SK-N-SH (cell line): ENCODE measurements at regions not wholly inside any gene's neighbourhood (a gene's known extent, or its start where the extent isn't known, plus 50 kb on each side); places are given as distances from the start of the nearest gene placed in this dataset.
"Not testable (repeated sequence)": the region's sequence is repeated elsewhere in the genome, so short reads cannot be mapped to it uniquely, and the experiment has no call there.

ENCODE experiments used
- CTCF ChIA-PET: fragments of 300-600, 350-600 bp; formaldehyde crosslinking; extraction: SDS; loops from one replicate; lab custom pipeline; 2021; lab: Yijun Ruan, JAX
- POLR2A ChIA-PET: fragments of 350-600 bp; sonication (Branson Sonifier 250); formaldehyde crosslinking; extraction: SDS; loops from one replicate; lab custom pipeline; 2020; ENCODE audit warnings: antibody characterized with exemption, inconsistent platforms; lab: Yijun Ruan, JAX
- DNase-seq: peaks from one replicate; pipeline ENCODE4 v3.0.0; 2012
- H2AFZ ChIP-seq: fragments of 200-600 bp; sonication (generic); 2 replicates; pipeline ENCODE4 v1.8.1; 2016; ENCODE audit warnings: antibody characterized with exemption, mild to moderate bottlenecking, low read depth
- H3F3A ChIP-seq: fragments of 200-600 bp; sonication (generic); replicated peaks from 2 replicates; pipeline ENCODE3; 2016; ENCODE audit warnings: antibody characterized with exemption, mild to moderate bottlenecking; ENCODE audit not compliant: insufficient read depth
- H3K27ac ChIP-seq, 2 experiments: fragments of 200-500 bp in 1 of 2; fragments of 200-600 bp in 1 of 2; sonication (Bioruptor generic) in 1 of 2; sonication (generic), shearing (Covaris generic) in 1 of 2; 2 replicates each; pipeline versions ENCODE4 v1.5.1 to v1.6.1; 2014 to 2016; ENCODE audit warnings: low read depth in 2 of 2, inconsistent platforms in 1 of 2, low read length in 1 of 2, mild to moderate bottlenecking in 1 of 2, mixed read lengths in 1 of 2
- H3K27me3 ChIP-seq: fragments of 200-600 bp; sonication (generic), shearing (Covaris generic); 2 replicates; pipeline ENCODE4 v1.6.1; 2016; ENCODE audit warnings: mixed run types; ENCODE audit not compliant: insufficient read depth
- H3K36me3 ChIP-seq, 2 experiments: fragments of 200-500 bp in 1 of 2; fragments of 200-600 bp in 1 of 2; sonication (Bioruptor generic) in 1 of 2; sonication (generic) in 1 of 2; replicated peaks in 1 of 2; 2 replicates each; pipeline versions ENCODE3 to v1.5.1; 2014 to 2016; ENCODE audit warnings: low read length in 1 of 2, mild to moderate bottlenecking in 1 of 2; ENCODE audit not compliant: insufficient read depth in 2 of 2, control insufficient read depth in 1 of 2
- H3K4me1 ChIP-seq, 2 experiments: fragments of 200-500 bp in 1 of 2; fragments of 200-600 bp in 1 of 2; sonication (Bioruptor generic) in 1 of 2; sonication (generic), shearing (Covaris generic) in 1 of 2; 2 replicates each; pipeline versions ENCODE4 v1.5.1 to v1.6.1; 2014 to 2016; ENCODE audit warnings: low read depth in 1 of 2, low read length in 1 of 2, mixed run types in 1 of 2; ENCODE audit not compliant: insufficient read depth in 2 of 2, control insufficient read depth in 1 of 2
- H3K4me2 ChIP-seq: fragments of 200-600 bp; sonication (generic), shearing (Covaris generic); 2 replicates; pipeline ENCODE4 v1.6.1; 2017; ENCODE audit warnings: mixed run types
- H3K4me3 ChIP-seq, 2 experiments: fragments of 200-500 bp in 1 of 2; fragments of 200-600 bp in 1 of 2; sonication (Bioruptor generic) in 1 of 2; sonication (generic), shearing (Covaris generic) in 1 of 2; 2 replicates each; pipeline versions ENCODE4 v1.5.1 to v1.8.1; 2014 to 2016; ENCODE audit warnings: low read depth in 2 of 2, inconsistent platforms in 1 of 2, low read length in 1 of 2, mild to moderate bottlenecking in 1 of 2, mixed read lengths in 1 of 2, moderate library complexity in 1 of 2
- H3K79me2 ChIP-seq: fragments of 200-600 bp; sonication (generic); 2 replicates; pipeline ENCODE4 v1.8.1; 2017; ENCODE audit warnings: mild to moderate bottlenecking; ENCODE audit not compliant: insufficient read depth
- H3K9ac ChIP-seq: fragments of 200-600 bp; sonication (generic); 2 replicates; pipeline ENCODE4 v1.6.1; 2017; ENCODE audit warnings: mixed run types
- H3K9me2 ChIP-seq: fragments of 200-600 bp; sonication (generic); 2 replicates; pipeline ENCODE4 v1.6.1; 2017; ENCODE audit warnings: mixed run types
- H3K9me3 ChIP-seq: fragments of 200-600 bp; sonication (generic); 2 replicates; pipeline ENCODE4 v1.6.1; 2017; ENCODE audit warnings: mixed run types, mild to moderate bottlenecking, moderate library complexity
- H4K20me1 ChIP-seq: fragments of 200-600 bp; sonication (generic); 2 replicates; pipeline ENCODE4 v1.6.1; 2017; ENCODE audit warnings: mild to moderate bottlenecking, mixed run types; ENCODE audit not compliant: insufficient read depth
- CHD2 ChIP-seq: fragments of 150-350 bp; IDR thresholded peaks from 2 replicates; pipeline ENCODE4 v1.6.1; 2018; ENCODE audit warnings: low read length; ENCODE audit not compliant: partially characterized antibody
- ELF1 ChIP-seq: IDR thresholded peaks from 2 replicates; pipeline ENCODE4 v1.4.0; 2012
- FOSL2 ChIP-seq: IDR thresholded peaks from 2 replicates; pipeline ENCODE4 v1.4.0; 2012; ENCODE audit warnings: low read depth, mild to moderate bottlenecking, moderate library complexity, borderline replicate concordance
- FOXJ3 ChIP-seq: sonication (generic); formaldehyde crosslinking; IDR thresholded peaks from 2 replicates; pipeline ENCODE4 v1.5.1; 2020; ENCODE audit warnings: mild to moderate bottlenecking, missing genetic modification reagents
- GATA2 ChIP-seq: sonication (generic); formaldehyde crosslinking; IDR thresholded peaks from 2 replicates; pipeline ENCODE4 v1.5.0; 2020; ENCODE audit warnings: mild to moderate bottlenecking, missing genetic modification reagents
- MEF2A ChIP-seq: IDR thresholded peaks from 2 replicates; pipeline ENCODE4 v1.4.0; 2012; ENCODE audit warnings: low read depth, borderline replicate concordance
- RAD21 ChIP-seq: IDR thresholded peaks from 2 replicates; pipeline ENCODE4 v1.6.1; 2012; ENCODE audit warnings: mild to moderate bottlenecking, low read length
- TAF1 ChIP-seq: IDR thresholded peaks from 2 replicates; pipeline ENCODE4 v1.6.1; 2012; ENCODE audit warnings: low read depth, mild to moderate bottlenecking, low read length, moderate library complexity, borderline replicate concordance
- TCF12 ChIP-seq: IDR thresholded peaks from 2 replicates; pipeline ENCODE4 v1.4.0; 2012
- YY1 ChIP-seq: IDR thresholded peaks from 2 replicates; pipeline ENCODE4 v1.4.0; 2012; ENCODE audit warnings: low read depth, mild to moderate bottlenecking
- WGBS: methylation state at CpG from one replicate; pipeline ENCODE4 v1.1.6; 2017; ENCODE audit warnings: low lambda C conversion rate; 5-methylcytosine and 5-hydroxymethylcytosine counted together
- TF ChIP-seq, protein P1 (sequence below): fragments of 200-600 bp; sonication (generic); IDR thresholded peaks from 2 replicates; pipeline ENCODE4 v1.6.1; 2017; ENCODE audit warnings: antibody characterized with exemption, mild to moderate bottlenecking, moderate library complexity
- TF ChIP-seq, protein P2 (sequence below): IDR thresholded peaks from 2 replicates; pipeline ENCODE4 v1.4.0; 2012; ENCODE audit warnings: low read depth, borderline replicate concordance
- TF ChIP-seq, protein P3 (sequence below): IDR thresholded peaks from 2 replicates; pipeline ENCODE4 v1.4.0; 2012; ENCODE audit warnings: low read depth, borderline replicate concordance
- TF ChIP-seq, protein P4 (sequence below): IDR thresholded peaks from 2 replicates; pipeline ENCODE4 v1.4.0; 2012; ENCODE audit warnings: low read depth
- TF ChIP-seq, protein P5 (sequence below): IDR thresholded peaks from 2 replicates; pipeline ENCODE4 v1.6.1; 2012; ENCODE audit warnings: mild to moderate bottlenecking, low read depth, low read length, moderate library complexity

DNA sequence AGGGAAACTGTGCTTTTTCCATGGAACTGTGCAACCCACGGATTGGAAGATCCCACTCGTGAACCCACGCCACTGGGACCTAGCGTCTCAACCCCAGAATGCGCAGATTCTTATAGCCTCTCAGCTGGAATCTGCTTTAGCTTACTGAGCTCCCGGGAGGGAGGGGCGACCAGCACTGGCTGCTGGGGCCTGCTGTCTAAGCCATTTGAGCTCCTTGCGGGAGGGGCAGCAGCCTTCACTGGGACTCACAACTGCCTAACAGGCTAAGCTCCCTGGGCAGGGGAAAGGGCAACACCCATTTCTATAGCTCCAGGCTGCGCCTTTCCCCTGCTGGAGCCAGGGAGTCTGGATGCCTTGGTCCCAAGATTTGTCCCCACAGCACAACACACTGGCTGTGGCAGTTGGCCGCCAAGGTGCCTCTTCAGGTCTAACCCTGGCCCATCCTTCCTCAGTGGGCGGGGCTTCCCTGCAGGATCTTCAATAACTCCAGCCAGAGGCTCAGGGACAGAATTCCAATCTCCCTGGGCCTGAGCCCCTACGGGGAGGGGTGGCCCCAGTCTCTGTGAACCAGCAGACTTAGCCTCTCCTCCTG lies 451.7 kb upstream of the PITX2 start (continued):
- TF ChIP-seq FOXJ3 (CRISPR knock-in tag) = no peak
- TF ChIP-seq, protein P1, sequence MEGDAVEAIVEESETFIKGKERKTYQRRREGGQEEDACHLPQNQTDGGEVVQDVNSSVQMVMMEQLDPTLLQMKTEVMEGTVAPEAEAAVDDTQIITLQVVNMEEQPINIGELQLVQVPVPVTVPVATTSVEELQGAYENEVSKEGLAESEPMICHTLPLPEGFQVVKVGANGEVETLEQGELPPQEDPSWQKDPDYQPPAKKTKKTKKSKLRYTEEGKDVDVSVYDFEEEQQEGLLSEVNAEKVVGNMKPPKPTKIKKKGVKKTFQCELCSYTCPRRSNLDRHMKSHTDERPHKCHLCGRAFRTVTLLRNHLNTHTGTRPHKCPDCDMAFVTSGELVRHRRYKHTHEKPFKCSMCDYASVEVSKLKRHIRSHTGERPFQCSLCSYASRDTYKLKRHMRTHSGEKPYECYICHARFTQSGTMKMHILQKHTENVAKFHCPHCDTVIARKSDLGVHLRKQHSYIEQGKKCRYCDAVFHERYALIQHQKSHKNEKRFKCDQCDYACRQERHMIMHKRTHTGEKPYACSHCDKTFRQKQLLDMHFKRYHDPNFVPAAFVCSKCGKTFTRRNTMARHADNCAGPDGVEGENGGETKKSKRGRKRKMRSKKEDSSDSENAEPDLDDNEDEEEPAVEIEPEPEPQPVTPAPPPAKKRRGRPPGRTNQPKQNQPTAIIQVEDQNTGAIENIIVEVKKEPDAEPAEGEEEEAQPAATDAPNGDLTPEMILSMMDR = no peak

DNA sequence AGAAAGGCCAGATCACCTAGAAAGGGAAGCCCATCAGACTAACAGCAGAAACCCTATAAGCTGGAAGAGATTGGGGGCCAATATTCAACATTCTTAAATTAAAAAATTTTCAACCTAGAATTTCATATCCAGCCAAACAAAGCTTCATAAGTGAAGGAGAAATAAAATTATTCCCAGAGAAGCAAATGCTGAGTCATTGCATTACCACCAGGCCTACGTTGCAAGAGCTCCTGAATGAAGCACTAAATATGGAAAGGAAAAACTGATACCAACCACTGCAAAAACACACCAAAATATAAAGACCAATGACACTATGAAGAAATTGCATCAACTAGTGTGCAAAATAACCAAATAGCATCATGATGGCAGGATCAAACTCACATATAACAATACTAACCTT lies 453.4 kb upstream of the PITX2 start:
- DNase-seq, H3K4me1 ChIP-seq: not testable (repeated sequence)

DNA sequence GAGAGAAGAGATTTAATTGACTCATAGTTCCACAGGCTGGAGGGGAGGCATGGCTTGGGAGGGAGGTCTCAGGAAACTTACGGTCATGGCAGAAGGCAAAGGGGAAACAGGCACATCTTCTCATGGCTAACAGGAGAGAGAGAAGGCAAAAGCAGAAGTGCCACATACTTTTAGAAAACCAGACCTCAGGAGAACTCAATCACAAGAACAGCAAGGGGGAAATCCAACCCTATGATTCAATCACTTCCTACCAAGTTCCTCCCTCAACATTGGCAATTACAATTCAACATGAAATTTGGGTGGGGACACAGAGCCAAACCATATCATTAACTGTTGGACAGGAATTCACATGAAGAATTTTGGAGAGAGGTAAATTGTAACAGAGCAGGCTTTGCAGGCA lies 485.3 kb upstream of the PITX2 start:
- POLR2A ChIA-PET = no interaction called here
- TF ChIP-seq YY1 = no peak
- no peak for TF ChIP-seq GATA2 (CRISPR knock-in tag)
- TF ChIP-seq, protein P2, sequence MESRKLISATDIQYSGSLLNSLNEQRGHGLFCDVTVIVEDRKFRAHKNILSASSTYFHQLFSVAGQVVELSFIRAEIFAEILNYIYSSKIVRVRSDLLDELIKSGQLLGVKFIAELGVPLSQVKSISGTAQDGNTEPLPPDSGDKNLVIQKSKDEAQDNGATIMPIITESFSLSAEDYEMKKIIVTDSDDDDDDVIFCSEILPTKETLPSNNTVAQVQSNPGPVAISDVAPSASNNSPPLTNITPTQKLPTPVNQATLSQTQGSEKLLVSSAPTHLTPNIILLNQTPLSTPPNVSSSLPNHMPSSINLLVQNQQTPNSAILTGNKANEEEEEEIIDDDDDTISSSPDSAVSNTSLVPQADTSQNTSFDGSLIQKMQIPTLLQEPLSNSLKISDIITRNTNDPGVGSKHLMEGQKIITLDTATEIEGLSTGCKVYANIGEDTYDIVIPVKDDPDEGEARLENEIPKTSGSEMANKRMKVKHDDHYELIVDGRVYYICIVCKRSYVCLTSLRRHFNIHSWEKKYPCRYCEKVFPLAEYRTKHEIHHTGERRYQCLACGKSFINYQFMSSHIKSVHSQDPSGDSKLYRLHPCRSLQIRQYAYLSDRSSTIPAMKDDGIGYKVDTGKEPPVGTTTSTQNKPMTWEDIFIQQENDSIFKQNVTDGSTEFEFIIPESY = no peak
- no peak for TF ChIP-seq RAD21
- no peak for TF ChIP-seq TCF12
- TF ChIP-seq, protein P1 = no peak
- TF ChIP-seq, protein P3, sequence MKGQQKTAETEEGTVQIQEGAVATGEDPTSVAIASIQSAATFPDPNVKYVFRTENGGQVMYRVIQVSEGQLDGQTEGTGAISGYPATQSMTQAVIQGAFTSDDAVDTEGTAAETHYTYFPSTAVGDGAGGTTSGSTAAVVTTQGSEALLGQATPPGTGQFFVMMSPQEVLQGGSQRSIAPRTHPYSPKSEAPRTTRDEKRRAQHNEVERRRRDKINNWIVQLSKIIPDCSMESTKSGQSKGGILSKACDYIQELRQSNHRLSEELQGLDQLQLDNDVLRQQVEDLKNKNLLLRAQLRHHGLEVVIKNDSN = no peak
- TF ChIP-seq, protein P4, sequence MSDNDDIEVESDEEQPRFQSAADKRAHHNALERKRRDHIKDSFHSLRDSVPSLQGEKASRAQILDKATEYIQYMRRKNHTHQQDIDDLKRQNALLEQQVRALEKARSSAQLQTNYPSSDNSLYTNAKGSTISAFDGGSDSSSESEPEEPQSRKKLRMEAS = no peak
- TF ChIP-seq ELF1 = no peak
- no peak for TF ChIP-seq MEF2A
- no peak for TF ChIP-seq TAF1
- TF ChIP-seq, protein P5, sequence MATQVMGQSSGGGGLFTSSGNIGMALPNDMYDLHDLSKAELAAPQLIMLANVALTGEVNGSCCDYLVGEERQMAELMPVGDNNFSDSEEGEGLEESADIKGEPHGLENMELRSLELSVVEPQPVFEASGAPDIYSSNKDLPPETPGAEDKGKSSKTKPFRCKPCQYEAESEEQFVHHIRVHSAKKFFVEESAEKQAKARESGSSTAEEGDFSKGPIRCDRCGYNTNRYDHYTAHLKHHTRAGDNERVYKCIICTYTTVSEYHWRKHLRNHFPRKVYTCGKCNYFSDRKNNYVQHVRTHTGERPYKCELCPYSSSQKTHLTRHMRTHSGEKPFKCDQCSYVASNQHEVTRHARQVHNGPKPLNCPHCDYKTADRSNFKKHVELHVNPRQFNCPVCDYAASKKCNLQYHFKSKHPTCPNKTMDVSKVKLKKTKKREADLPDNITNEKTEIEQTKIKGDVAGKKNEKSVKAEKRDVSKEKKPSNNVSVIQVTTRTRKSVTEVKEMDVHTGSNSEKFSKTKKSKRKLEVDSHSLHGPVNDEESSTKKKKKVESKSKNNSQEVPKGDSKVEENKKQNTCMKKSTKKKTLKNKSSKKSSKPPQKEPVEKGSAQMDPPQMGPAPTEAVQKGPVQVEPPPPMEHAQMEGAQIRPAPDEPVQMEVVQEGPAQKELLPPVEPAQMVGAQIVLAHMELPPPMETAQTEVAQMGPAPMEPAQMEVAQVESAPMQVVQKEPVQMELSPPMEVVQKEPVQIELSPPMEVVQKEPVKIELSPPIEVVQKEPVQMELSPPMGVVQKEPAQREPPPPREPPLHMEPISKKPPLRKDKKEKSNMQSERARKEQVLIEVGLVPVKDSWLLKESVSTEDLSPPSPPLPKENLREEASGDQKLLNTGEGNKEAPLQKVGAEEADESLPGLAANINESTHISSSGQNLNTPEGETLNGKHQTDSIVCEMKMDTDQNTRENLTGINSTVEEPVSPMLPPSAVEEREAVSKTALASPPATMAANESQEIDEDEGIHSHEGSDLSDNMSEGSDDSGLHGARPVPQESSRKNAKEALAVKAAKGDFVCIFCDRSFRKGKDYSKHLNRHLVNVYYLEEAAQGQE = no peak
- no peak for TF ChIP-seq CHD2
- TF ChIP-seq FOSL2 = no peak

More for the DNA sequence above, 453.4 kb upstream of the PITX2 start:
- H3F3A ChIP-seq, CTCF ChIA-PET, H3K27ac ChIP-seq, H3K4me2 ChIP-seq, POLR2A ChIA-PET, H3K9me2 ChIP-seq, H4K20me1 ChIP-seq, H3K79me2 ChIP-seq, H3K4me3 ChIP-seq, H3K9ac ChIP-seq, H3K27me3 ChIP-seq, H3K9me3 ChIP-seq, H2AFZ ChIP-seq, H3K36me3 ChIP-seq: not testable (repeated sequence)
- 7% methylated on average over 1 of the region's 1 CpG for WGBS

More for the DNA sequence above, 485.3 kb upstream of the PITX2 start:
- H3F3A ChIP-seq = no peaks in the 10 kb centered on the region
- H3K4me1 ChIP-seq = no peaks in the 10 kb centered on the region
- H3K4me2 ChIP-seq = no peak overlapping the region
- H4K20me1 ChIP-seq = no peaks in the 10 kb centered on the region
- DNase-seq = no peak
- H3K4me3 ChIP-seq = no peak overlapping the region
- H3K27ac ChIP-seq = no peak overlapping the region
- no peaks in the 10 kb centered on the region for H3K36me3 ChIP-seq
- no peaks in the 10 kb centered on the region for H3K27me3 ChIP-seq
- H3K9me3 ChIP-seq = no peaks in the 10 kb centered on the region
- 27% methylated on average over 1 of the region's 1 CpG for WGBS
- H2AFZ ChIP-seq = no peak overlapping the region
- CTCF ChIA-PET = no interaction called here
- no peaks in the 10 kb centered on the region for H3K9me2 ChIP-seq
- no peak overlapping the region for H3K9ac ChIP-seq
- no peaks in the 10 kb centered on the region for H3K79me2 ChIP-seq
